ENCODE measurements at regions not wholly inside any gene's neighbourhood (a gene's known extent, or its start where the extent isn't known, plus 50 kb on each side); places are given as distances from the start of the nearest gene placed in this dataset.

DNA sequence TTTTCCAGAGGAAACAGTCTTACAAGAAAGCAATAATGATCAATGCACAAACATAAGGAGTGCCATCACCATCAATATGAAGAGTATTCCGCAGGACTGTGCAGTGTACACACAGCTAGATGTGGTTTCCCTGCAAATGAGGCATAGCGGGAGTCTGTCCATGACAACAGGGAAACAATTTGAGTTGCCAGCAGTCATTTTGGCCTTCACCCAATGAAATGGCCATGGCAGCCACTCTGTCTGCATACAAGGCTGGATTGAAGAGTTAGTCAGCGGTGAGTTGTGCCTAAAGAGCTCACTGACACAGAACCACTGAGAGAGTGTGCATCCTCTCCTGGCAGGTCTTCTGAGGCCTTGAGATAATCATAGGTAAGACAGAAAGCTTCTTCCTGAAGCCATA, 303.3 kb downstream of the IPMK start:
- H3K4me1 ChIP-seq (ENCODE audit: insufficient read depth, low read length, poor library complexity, severe bottlenecking): no peaks in the 10 kb centered on the region
- no peaks in the 10 kb centered on the region for H3F3A ChIP-seq (ENCODE audit: low read depth)
- H3K9me2 ChIP-seq (replicated peaks; ENCODE audit: low read depth, low read length): no peaks in the 10 kb centered on the region
- H3K79me2 ChIP-seq (ENCODE audit: insufficient read depth, low read length): no peaks in the 10 kb centered on the region
- H3K27me3 ChIP-seq (ENCODE audit: insufficient read depth, low read length, poor library complexity, severe bottlenecking): no peaks in the 10 kb centered on the region
- no peaks in the 10 kb centered on the region for H4K20me1 ChIP-seq (ENCODE audit: insufficient read depth, low read length, poor library complexity, severe bottlenecking)
- H2AFZ ChIP-seq (ENCODE audit: low read length): no peak overlapping the region
- no peak overlapping the region for H3K4me2 ChIP-seq (ENCODE audit: low read depth, low read length, poor library complexity, severe bottlenecking)
- TF ChIP-seq, protein P1, sequence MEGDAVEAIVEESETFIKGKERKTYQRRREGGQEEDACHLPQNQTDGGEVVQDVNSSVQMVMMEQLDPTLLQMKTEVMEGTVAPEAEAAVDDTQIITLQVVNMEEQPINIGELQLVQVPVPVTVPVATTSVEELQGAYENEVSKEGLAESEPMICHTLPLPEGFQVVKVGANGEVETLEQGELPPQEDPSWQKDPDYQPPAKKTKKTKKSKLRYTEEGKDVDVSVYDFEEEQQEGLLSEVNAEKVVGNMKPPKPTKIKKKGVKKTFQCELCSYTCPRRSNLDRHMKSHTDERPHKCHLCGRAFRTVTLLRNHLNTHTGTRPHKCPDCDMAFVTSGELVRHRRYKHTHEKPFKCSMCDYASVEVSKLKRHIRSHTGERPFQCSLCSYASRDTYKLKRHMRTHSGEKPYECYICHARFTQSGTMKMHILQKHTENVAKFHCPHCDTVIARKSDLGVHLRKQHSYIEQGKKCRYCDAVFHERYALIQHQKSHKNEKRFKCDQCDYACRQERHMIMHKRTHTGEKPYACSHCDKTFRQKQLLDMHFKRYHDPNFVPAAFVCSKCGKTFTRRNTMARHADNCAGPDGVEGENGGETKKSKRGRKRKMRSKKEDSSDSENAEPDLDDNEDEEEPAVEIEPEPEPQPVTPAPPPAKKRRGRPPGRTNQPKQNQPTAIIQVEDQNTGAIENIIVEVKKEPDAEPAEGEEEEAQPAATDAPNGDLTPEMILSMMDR (conservative IDR thresholded peaks at IDR 0.05; ENCODE audit: low read length): no peak
- no peak for TF ChIP-seq EZH2phosphoT487 (IDR thresholded peaks at IDR 0.05; ENCODE audit: borderline replicate concordance)
- H3K9ac ChIP-seq (ENCODE audit: low read depth, low read length, poor library complexity, severe bottlenecking): no peak overlapping the region
- H3K9me3 ChIP-seq (ENCODE audit: insufficient read depth, low read depth, low read length): no peaks in the 10 kb centered on the region; the same call in 1 of the 2 replicates
- no peaks in the 10 kb centered on the region for H3K36me3 ChIP-seq (ENCODE audit: insufficient read depth, low read length)
- no peak overlapping the region for H3K4me3 ChIP-seq (ENCODE audit: low read length, poor library complexity, severe bottlenecking)

DNA sequence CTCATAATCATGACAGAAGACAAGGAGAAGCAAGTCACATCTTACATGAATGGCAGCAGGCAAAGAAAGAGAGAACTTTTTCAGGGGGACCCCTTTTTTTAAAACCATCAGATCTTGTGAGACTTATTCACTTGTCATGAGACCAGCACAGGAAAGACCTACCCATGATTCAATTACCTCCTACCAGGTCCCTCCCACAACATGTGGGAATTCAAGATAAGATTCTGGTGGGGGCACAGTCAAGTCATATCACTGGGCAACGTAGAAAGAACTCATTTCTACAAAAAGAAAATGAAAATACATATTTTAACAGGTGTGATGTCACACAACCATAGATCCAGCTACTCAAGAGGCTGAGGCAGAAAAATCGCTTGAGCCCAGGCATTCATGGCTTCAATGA, 304.1 kb downstream of the IPMK start:
- Histone ChIP-seq H3K9ac (ENCODE audit: low read depth, low read length, poor library complexity, severe bottlenecking) (no peak overlapping the region), H4K20me1 (ENCODE audit: insufficient read depth, low read length, poor library complexity, severe bottlenecking) (no peaks in the 10 kb centered on the region), H3K27me3 (ENCODE audit: insufficient read depth, low read length, poor library complexity, severe bottlenecking) (no peaks in the 10 kb centered on the region), H3K4me2 (ENCODE audit: low read depth, low read length, poor library complexity, severe bottlenecking) (no peak overlapping the region), H3K4me3 (ENCODE audit: low read length, poor library complexity, severe bottlenecking) (no peak overlapping the region), H2AFZ (ENCODE audit: low read length) (no peak overlapping the region), H3K36me3 (ENCODE audit: insufficient read depth, low read length) (no peaks in the 10 kb centered on the region), H3F3A (ENCODE audit: low read depth) (no peaks in the 10 kb centered on the region), H3K4me1 (ENCODE audit: insufficient read depth, low read length, poor library complexity, severe bottlenecking) (no peaks in the 10 kb centered on the region), H3K79me2 (ENCODE audit: insufficient read depth, low read length) (no peaks in the 10 kb centered on the region), H3K9me2 (replicated peaks; ENCODE audit: low read depth, low read length) (no peaks in the 10 kb centered on the region), H3K9me3 (ENCODE audit: insufficient read depth, low read depth, low read length) (no peaks in the 10 kb centered on the region; the same call in 1 of the 2 replicates)
- TF ChIP-seq, protein P1 (conservative IDR thresholded peaks at IDR 0.05; ENCODE audit: low read length): no peak
- TF ChIP-seq EZH2phosphoT487 (IDR thresholded peaks at IDR 0.05; ENCODE audit: borderline replicate concordance): no peak

DNA sequence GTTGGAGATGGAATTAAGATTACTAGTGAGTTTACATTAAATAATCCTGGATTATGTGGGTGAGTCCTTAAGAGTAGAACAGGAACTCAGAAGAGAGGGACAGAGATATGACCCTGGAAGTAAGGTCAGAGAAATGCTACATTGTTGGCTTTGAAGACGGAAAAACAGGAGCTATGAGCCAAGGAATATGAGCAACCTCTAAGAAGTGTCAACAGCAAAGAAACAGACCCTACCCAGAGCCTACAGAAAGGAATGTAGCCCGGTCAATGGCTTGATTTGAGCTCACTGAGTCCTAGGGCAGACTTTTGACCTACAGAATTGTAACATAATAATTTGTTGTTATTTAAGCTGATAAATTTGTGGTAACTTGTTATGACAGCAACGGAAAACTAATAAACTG, 304.9 kb downstream of the IPMK start:
- no peaks in the 10 kb centered on the region for H3K79me2 ChIP-seq (ENCODE audit: insufficient read depth, low read length)
- no peaks in the 10 kb centered on the region for H4K20me1 ChIP-seq (ENCODE audit: insufficient read depth, low read length, poor library complexity, severe bottlenecking)
- no peaks in the 10 kb centered on the region; the same call in 1 of the 2 replicates for H3K9me3 ChIP-seq (ENCODE audit: insufficient read depth, low read depth, low read length)
- no peak overlapping the region for H3K4me3 ChIP-seq (ENCODE audit: low read length, poor library complexity, severe bottlenecking)
- H3K4me1 ChIP-seq (ENCODE audit: insufficient read depth, low read length, poor library complexity, severe bottlenecking): no peaks in the 10 kb centered on the region
- no peaks in the 10 kb centered on the region for H3F3A ChIP-seq (ENCODE audit: low read depth)
- H3K9me2 ChIP-seq (replicated peaks; ENCODE audit: low read depth, low read length): no peaks in the 10 kb centered on the region
- no peak overlapping the region for H2AFZ ChIP-seq (ENCODE audit: low read length)
- no peak overlapping the region for H3K9ac ChIP-seq (ENCODE audit: low read depth, low read length, poor library complexity, severe bottlenecking)
- H3K4me2 ChIP-seq (ENCODE audit: low read depth, low read length, poor library complexity, severe bottlenecking): no peak overlapping the region
- H3K27me3 ChIP-seq (ENCODE audit: insufficient read depth, low read length, poor library complexity, severe bottlenecking): no peaks in the 10 kb centered on the region
- no peaks in the 10 kb centered on the region for H3K36me3 ChIP-seq (ENCODE audit: insufficient read depth, low read length)
- TF ChIP-seq, protein P1 (conservative IDR thresholded peaks at IDR 0.05; ENCODE audit: low read length): no peak
- no peak for TF ChIP-seq EZH2phosphoT487 (IDR thresholded peaks at IDR 0.05; ENCODE audit: borderline replicate concordance)
